ENCODE measurements at regions not wholly inside any gene's neighbourhood (a gene's known extent, or its start where the extent isn't known, plus 50 kb on each side); places are given as distances from the start of the nearest gene placed in this dataset.

DNA sequence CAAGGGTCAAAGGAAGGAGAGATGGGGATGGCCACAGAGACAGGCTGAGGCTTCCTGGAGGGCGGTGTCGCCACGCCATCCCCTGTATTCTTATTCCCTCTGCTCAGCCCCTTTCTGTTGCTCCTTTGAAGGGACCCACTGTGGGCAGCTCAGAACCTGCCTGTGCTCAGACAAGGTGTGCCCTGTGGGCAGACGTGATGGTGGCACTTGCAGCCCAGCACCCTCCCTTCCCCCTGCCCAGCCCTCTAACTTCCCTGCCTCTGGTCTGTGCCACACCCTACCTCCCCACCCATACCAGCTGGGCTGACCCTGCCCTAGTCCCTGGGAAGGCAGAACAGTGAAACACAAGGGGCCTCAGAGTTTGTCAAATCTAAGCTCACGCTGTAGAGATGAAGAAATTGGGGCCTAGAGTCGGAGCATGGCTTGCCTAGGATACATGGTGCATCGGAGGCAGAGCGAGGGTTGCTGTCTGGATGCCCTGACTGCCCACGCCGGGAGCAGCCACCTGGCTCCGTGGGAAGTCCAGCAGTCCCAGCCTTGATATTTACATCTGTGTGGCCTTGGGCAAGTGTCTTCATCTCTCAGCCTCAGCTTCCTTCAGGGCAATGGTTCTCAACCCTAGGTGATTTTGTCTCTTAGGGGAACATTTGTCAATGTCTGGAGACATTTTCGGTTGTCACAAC is 68.6 kb upstream of the RUNX3 start:
- no peak overlapping the region for H3K4me3 ChIP-seq (ENCODE audit: low read depth, low read length)
- CTCF ChIA-PET, result interaction anchor here (0.9 to 1.3 kb wide), 2 partner anchors 16 to 40 kb away, joined by 3 to 4 read pairs; no protein-coding TSS in a partner anchor
- TF ChIP-seq, protein P1, sequence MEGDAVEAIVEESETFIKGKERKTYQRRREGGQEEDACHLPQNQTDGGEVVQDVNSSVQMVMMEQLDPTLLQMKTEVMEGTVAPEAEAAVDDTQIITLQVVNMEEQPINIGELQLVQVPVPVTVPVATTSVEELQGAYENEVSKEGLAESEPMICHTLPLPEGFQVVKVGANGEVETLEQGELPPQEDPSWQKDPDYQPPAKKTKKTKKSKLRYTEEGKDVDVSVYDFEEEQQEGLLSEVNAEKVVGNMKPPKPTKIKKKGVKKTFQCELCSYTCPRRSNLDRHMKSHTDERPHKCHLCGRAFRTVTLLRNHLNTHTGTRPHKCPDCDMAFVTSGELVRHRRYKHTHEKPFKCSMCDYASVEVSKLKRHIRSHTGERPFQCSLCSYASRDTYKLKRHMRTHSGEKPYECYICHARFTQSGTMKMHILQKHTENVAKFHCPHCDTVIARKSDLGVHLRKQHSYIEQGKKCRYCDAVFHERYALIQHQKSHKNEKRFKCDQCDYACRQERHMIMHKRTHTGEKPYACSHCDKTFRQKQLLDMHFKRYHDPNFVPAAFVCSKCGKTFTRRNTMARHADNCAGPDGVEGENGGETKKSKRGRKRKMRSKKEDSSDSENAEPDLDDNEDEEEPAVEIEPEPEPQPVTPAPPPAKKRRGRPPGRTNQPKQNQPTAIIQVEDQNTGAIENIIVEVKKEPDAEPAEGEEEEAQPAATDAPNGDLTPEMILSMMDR (IDR thresholded peaks at IDR 0.05; ENCODE audit: insufficient read depth, low read length, missing control alignments), result no peak
- no peak for DNase-seq (ENCODE audit: low read depth, low spot score)
- POLR2A ChIA-PET, result no interaction called here

DNA sequence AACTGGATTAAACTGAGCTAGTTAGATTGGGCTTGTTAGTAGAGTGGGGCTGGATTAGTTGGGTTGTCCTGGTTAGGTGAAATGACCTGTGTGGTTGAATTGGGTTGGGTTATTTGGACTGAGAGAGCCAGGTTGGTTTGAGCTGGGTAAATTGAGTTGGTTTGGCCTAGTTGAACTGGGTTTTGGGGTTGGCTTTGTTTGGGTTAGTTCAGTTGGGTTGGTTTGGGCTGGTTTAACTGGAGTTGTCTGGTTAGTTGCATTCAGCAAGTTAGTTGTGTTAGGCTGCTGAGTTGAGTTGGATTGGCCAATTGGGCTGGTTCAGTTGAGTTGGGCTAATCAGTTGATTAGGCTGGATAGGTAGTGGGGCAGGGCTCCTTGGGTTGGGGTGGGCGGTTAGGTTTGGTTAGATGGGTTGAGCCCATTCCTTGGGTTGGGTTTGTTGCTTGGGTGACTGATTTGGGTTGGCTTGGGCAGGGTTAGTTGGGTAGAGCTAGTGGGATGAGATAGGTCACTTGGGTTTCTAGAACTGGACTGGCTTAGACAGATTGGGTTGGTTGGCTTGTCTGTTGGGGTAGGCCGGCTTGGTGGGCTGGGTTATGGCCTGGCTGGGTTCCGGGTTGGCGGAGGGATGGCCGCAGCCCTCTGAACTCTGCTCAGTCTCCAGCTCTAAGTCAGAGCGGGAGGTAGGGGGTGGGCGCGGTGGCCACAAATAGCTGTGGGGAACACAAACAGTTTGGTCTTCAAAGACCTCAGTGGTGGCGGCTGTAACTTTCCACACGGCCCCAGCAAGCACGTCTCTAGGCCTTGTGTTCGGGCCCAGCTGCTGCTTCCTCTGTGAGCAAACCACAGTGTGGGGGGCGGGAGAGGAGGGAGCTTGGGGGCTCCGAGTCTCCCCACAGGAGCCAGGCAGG is 67.2 kb upstream of the RUNX3 start:
- TF ChIP-seq, protein P1 (IDR thresholded peaks at IDR 0.05; ENCODE audit: insufficient read depth, low read length, missing control alignments), result no peak
- no peak overlapping the region for H3K4me3 ChIP-seq (ENCODE audit: low read depth, low read length)
- DNase-seq (ENCODE audit: low read depth, low spot score), result no peak
- ChIA-PET CTCF (interaction anchor here (1.0 to 1.5 kb wide), 2 partner anchors 9 to 40 kb away, joined by 3 to 4 read pairs; no protein-coding TSS in a partner anchor), POLR2A (no interaction called here)

DNA sequence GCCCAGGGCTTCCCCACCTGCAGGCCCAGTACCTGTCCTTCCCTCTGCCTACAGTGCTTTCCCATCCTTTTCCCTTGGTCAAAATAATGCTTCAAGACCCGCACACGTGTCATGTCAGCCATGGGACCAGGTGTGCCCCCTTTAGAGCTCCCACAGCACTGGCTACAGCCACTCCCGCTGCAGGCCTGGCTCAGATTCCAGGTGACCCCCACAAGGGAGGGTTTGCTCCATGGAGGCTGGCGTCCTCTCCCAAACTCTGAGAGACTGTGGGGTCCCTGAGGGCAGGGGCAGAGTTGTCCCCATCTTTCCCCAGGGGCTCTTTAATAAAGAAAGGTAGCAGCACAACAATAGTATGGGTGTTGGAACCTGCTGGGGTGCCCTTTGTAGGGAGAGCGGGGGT is 66.4 kb upstream of the RUNX3 start:
- TF ChIP-seq, protein P1 (IDR thresholded peaks at IDR 0.05; ENCODE audit: insufficient read depth, low read length, missing control alignments), result no peak
- no peak overlapping the region for H3K4me3 ChIP-seq (ENCODE audit: low read depth, low read length)
- no peak for DNase-seq (ENCODE audit: low read depth, low spot score)
- ChIA-PET CTCF (interaction anchor here (1.5 kb wide), 1 partner anchor 40 kb away, joined by 4 read pairs; no protein-coding TSS in a partner anchor), POLR2A (no interaction called here)

DNA sequence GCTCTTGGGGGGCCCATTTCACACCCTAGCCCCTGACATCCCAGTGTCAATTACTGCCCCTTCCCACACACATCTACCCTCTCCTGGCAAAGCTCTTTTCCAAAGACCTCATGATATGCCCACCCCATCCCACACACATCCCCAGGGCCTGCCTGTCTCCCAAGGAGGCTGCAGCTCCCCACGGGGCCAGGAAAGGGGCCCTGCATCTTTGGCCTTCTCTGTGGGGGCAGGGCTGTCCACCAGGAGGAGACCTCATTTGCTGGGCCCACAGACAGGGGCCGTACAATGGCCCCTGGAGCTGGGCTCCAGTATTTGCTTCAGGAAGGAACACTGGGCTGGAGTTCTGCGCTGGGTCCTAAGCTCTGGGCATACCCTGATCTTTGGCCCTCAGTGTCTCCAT is 65.6 kb upstream of the RUNX3 start:
- TF ChIP-seq, protein P1 (IDR thresholded peaks at IDR 0.05; ENCODE audit: insufficient read depth, low read length, missing control alignments), result no peak
- no peak overlapping the region for H3K4me3 ChIP-seq (ENCODE audit: low read depth, low read length)
- ChIA-PET CTCF (interaction anchor here (1.1 to 1.3 kb wide), 2 partner anchors 9 to 11 kb away, joined by 3 read pairs; no protein-coding TSS in a partner anchor), POLR2A (no interaction called here)
- DNase-seq (ENCODE audit: low read depth, low spot score), result no peak

DNA sequence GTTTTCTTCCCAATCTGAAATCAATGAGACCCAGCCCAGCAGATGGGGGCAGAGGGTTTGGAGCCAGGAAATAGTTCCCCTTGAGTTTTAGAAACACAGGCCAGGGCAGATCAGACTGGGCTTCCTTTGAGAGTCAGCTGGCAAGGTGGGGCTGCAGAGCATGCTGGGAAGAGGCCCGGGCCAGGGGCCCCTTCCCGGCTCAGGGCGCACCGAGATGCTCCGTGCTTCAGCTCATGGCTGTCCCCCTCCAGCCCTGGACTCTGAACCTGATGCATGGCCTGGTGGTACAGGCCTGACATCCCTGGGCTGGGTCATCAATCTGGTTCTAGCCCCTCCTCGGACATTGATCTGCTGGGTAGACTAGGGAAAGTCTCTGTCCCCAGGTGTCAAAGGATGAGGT is 65.1 kb upstream of the RUNX3 start:
- ChIA-PET POLR2A (no interaction called here), CTCF (interaction anchor here (1.1 to 1.3 kb wide), 3 partner anchors 10 to 13 kb away, joined by 3 read pairs; no protein-coding TSS in a partner anchor)
- TF ChIP-seq, protein P1 (IDR thresholded peaks at IDR 0.05; ENCODE audit: insufficient read depth, low read length, missing control alignments), result no peak

More for the DNA sequence above, 65.1 kb upstream of the RUNX3 start:
- H3K4me3 ChIP-seq (ENCODE audit: low read depth, low read length), result no peak overlapping the region
- no peak for DNase-seq (ENCODE audit: low read depth, low spot score)

Data from AG04449 (cell line).